HEK293 (cell line): ENCODE measurements at regions not wholly inside any gene's neighbourhood (a gene's known extent, or its start where the extent isn't known, plus 50 kb on each side); places are given as distances from the start of the nearest gene placed in this dataset.

Source experiments
- CTCF ChIA-PET: fragments of 350-600 bp; formaldehyde crosslinking; extraction: SDS; loops from one replicate; lab custom pipeline; 2021; ENCODE audit warnings: antibody characterized with exemption; lab: Yijun Ruan, JAX
- POLR2A ChIA-PET: fragments of 300-600 bp; formaldehyde crosslinking; extraction: SDS; loops from one replicate; lab custom pipeline; 2020; ENCODE audit warnings: antibody characterized with exemption, inconsistent platforms; lab: Yijun Ruan, JAX
- H3K27ac ChIP-seq: fragments of 200-500 bp; sonication (Bioruptor generic); 2 replicates; pipeline ENCODE4 v1.5.1; 2014; ENCODE audit warnings: low read depth, low read length, control low read depth, inconsistent platforms; ENCODE audit errors: extremely low read depth
- H3K36me3 ChIP-seq, 2 experiments: fragments of 200-500 bp in 1 of 2; sonication (Bioruptor generic) in 1 of 2; 1 replicate in 1 of 2; 2 replicates in 1 of 2; pipeline ENCODE4 v1.5.1; 2014 to 2017; ENCODE audit warnings: inconsistent platforms in 2 of 2, low read length in 2 of 2; ENCODE audit not compliant: control insufficient read depth in 2 of 2, insufficient read depth in 1 of 2
- H3K4me1 ChIP-seq: fragments of 200-500 bp; sonication (Bioruptor generic); 2 replicates; pipeline ENCODE4 v1.5.1; 2014; ENCODE audit warnings: mild to moderate bottlenecking, low read length, inconsistent platforms; ENCODE audit not compliant: control insufficient read depth, insufficient read depth
- H3K4me3 ChIP-seq: 2 replicates; pipeline ENCODE4 v1.5.1; 2011; ENCODE audit warnings: low read depth, mild to moderate bottlenecking, control low read depth, low read length, moderate library complexity
- H3K9me3 ChIP-seq: fragments of 200-500 bp; sonication (Bioruptor generic); 2 replicates; pipeline ENCODE4 v1.5.1; 2014; ENCODE audit warnings: low read depth, low read length, inconsistent platforms; ENCODE audit not compliant: control insufficient read depth, insufficient read depth
- BCL6B ChIP-seq: fragments of 450-650 bp; formaldehyde crosslinking; IDR thresholded peaks from 2 replicates; pipeline ENCODE4 v1.5.1; 2017; ENCODE audit warnings: missing biosample characterization, missing genetic modification characterization
- FEZF1 ChIP-seq: fragments of 450-650 bp; formaldehyde crosslinking; IDR thresholded peaks from 2 replicates; pipeline ENCODE4 v1.5.1; 2016; ENCODE audit warnings: missing biosample characterization, missing genetic modification characterization
- PRDM1 ChIP-seq: fragments of 450-650 bp; formaldehyde crosslinking; IDR thresholded peaks from 2 replicates; pipeline ENCODE4; 2016; ENCODE audit warnings: missing biosample characterization, missing genetic modification characterization
- SALL2 ChIP-seq: fragments of 450-650 bp; formaldehyde crosslinking; IDR thresholded peaks from 2 replicates; pipeline ENCODE4 v1.5.0; 2017; ENCODE audit warnings: missing biosample characterization, mild to moderate bottlenecking, missing genetic modification characterization, borderline replicate concordance
- SCRT2 ChIP-seq: fragments of 450-650 bp; formaldehyde crosslinking; IDR thresholded peaks from 2 replicates; pipeline ENCODE4 v1.5.1; 2016; ENCODE audit warnings: missing biosample characterization, missing genetic modification characterization
- SP3 ChIP-seq: fragments of 450-650 bp; formaldehyde crosslinking; IDR thresholded peaks from 2 replicates; pipeline ENCODE4 v1.5.1; 2016; ENCODE audit warnings: missing biosample characterization, missing genetic modification characterization
- SP7 ChIP-seq: fragments of 450-650 bp; formaldehyde crosslinking; IDR thresholded peaks from 2 replicates; pipeline ENCODE4 v1.5.1; 2016; ENCODE audit warnings: missing biosample characterization, missing genetic modification characterization
- ZNF133 ChIP-seq: fragments of 450-650 bp; formaldehyde crosslinking; IDR thresholded peaks from 2 replicates; pipeline ENCODE4 v1.5.1; 2016; ENCODE audit warnings: missing biosample characterization, missing genetic modification characterization
- ZNF221 ChIP-seq: fragments of 450-650 bp; formaldehyde crosslinking; IDR thresholded peaks from 2 replicates; pipeline ENCODE4 v1.5.1; 2017; ENCODE audit warnings: missing biosample characterization, missing genetic modification characterization, borderline replicate concordance
- ZNF398 ChIP-seq: fragments of 450-650 bp; formaldehyde crosslinking; IDR thresholded peaks from 2 replicates; pipeline ENCODE4 v1.5.1; 2017; ENCODE audit warnings: missing biosample characterization, missing genetic modification characterization
- ZNF513 ChIP-seq: fragments of 450-650 bp; IDR thresholded peaks from 2 replicates; pipeline ENCODE4 v1.5.1; 2018; ENCODE audit warnings: missing biosample characterization, missing genetic modification characterization
- ZNF548 ChIP-seq: fragments of 450-650 bp; formaldehyde crosslinking; IDR thresholded peaks from 2 replicates; pipeline ENCODE4 v1.5.1; 2016; ENCODE audit warnings: missing biosample characterization, missing genetic modification characterization
- ZNF558 ChIP-seq: fragments of 450-650 bp; formaldehyde crosslinking; IDR thresholded peaks from 2 replicates; pipeline ENCODE4 v1.5.1; 2016; ENCODE audit warnings: missing biosample characterization, missing genetic modification characterization
- ZNF621 ChIP-seq: fragments of 450-650 bp; formaldehyde crosslinking; IDR thresholded peaks from 2 replicates; pipeline ENCODE4 v1.5.1; 2017; ENCODE audit warnings: missing biosample characterization, missing genetic modification characterization
- ZNF624 ChIP-seq: fragments of 450-650 bp; formaldehyde crosslinking; IDR thresholded peaks from 2 replicates; pipeline ENCODE4 v1.5.1; 2017; ENCODE audit warnings: missing biosample characterization, missing genetic modification characterization
- ZNF768 ChIP-seq: fragments of 450-650 bp; formaldehyde crosslinking; IDR thresholded peaks from 2 replicates; pipeline ENCODE4 v1.5.1; 2018; ENCODE audit warnings: missing biosample characterization, mild to moderate bottlenecking, missing genetic modification characterization
- ZNF830 ChIP-seq: fragments of 450-650 bp; IDR thresholded peaks from 2 replicates; pipeline ENCODE4 v1.5.0; 2018; ENCODE audit warnings: missing biosample characterization, missing genetic modification characterization, low read depth, mild to moderate bottlenecking, moderate library complexity
- ZNF843 ChIP-seq: fragments of 450-650 bp; formaldehyde crosslinking; IDR thresholded peaks from 2 replicates; pipeline ENCODE4 v1.5.1; 2016; ENCODE audit warnings: missing biosample characterization, missing genetic modification characterization
- ZSCAN23 ChIP-seq: fragments of 450-650 bp; formaldehyde crosslinking; IDR thresholded peaks from 2 replicates; pipeline ENCODE4 v1.5.1; 2016; ENCODE audit warnings: missing biosample characterization, missing genetic modification characterization
- TF ChIP-seq, protein P1 (sequence below): fragments of 450-650 bp; formaldehyde crosslinking; IDR thresholded peaks from 2 replicates; pipeline ENCODE4 v1.5.1; 2017; ENCODE audit warnings: missing biosample characterization, missing genetic modification characterization

DNA sequence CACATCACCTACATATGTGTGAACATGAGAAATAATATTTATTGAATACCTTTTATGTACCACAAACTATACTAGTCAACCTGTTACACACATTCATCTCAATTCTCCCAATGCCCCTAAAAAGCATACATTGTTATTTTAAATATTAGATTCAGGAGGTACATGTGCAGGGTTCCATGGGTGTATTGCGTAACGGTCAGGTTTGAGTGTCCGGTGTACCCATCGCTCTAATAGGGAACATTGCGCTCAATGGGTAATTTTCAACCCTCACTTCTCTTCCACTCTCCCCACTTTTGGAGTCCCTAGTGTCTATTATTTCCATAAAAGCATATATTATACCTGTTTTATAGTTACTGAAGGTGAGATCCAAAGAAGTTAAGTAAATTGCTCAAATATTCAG, 82.0 kb downstream of the IFI44 start:
- Histone ChIP-seq H3K4me3 (no peak overlapping the region), H3K27ac (no peak overlapping the region), H3K36me3 (no peaks in the 10 kb centered on the region), H3K4me1 (no peaks in the 10 kb centered on the region), H3K9me3 (no peaks in the 10 kb centered on the region)
- TF ChIP-seq BCL6B (tag by site-specific recombination) = no peak
- TF ChIP-seq SCRT2 (tag by site-specific recombination) = no peak
- TF ChIP-seq ZNF558 (tag by site-specific recombination) = no peak
- no peak for TF ChIP-seq SALL2 (tag by site-specific recombination)
- TF ChIP-seq, protein P1, sequence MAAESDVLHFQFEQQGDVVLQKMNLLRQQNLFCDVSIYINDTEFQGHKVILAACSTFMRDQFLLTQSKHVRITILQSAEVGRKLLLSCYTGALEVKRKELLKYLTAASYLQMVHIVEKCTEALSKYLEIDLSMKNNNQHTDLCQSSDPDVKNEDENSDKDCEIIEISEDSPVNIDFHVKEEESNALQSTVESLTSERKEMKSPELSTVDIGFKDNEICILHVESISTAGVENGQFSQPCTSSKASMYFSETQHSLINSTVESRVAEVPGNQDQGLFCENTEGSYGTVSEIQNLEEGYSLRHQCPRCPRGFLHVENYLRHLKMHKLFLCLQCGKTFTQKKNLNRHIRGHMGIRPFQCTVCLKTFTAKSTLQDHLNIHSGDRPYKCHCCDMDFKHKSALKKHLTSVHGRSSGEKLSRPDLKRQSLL (tag by site-specific recombination) = no peak
- no peak for TF ChIP-seq ZNF221 (tag by site-specific recombination)
- TF ChIP-seq PRDM1 (tag by site-specific recombination) = no peak
- no peak for TF ChIP-seq ZNF133 (tag by site-specific recombination)
- no peak for TF ChIP-seq ZSCAN23 (tag by site-specific recombination)
- TF ChIP-seq ZNF513 (tag by site-specific recombination) = no peak
- TF ChIP-seq ZNF830 = no peak
- TF ChIP-seq ZNF843 (tag by site-specific recombination) = no peak
- no peak for TF ChIP-seq ZNF398 (tag by site-specific recombination)
- TF ChIP-seq ZNF768 (tag by site-specific recombination) = no peak
- no peak for TF ChIP-seq ZNF624 (tag by site-specific recombination)
- no peak for TF ChIP-seq ZNF548 (tag by site-specific recombination)
- no peak for TF ChIP-seq ZNF621 (tag by site-specific recombination)
- no peak for TF ChIP-seq FEZF1 (tag by site-specific recombination)
- ChIA-PET POLR2A (no interaction called here), CTCF (no interaction called here)

DNA sequence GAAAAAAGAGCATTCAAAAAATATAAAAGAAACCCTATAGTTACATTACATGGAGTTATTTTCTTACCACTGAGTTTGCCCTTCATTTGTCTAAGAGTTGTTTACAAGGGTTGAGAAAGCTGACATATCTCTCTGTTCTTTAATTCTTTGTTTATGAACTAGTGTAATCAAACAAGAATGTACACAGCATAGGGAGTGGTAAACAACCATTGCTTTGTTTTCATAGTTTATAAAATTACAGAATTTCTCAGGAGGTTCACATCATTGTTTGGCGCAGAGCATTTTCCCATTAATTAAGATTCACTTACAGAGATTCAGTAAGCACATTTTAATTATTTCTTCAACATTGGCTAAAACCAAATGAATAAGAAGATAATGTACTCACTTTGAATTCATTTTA, 87.6 kb downstream of the IFI44 start:
- H3K9me3 ChIP-seq = no peaks in the 10 kb centered on the region
- H3K36me3 ChIP-seq = no peaks in the 10 kb centered on the region
- H3K27ac ChIP-seq = no peak overlapping the region
- TF ChIP-seq SP3 (tag by site-specific recombination) = no peak
- TF ChIP-seq SP7 (tag by site-specific recombination) = no peak
- H3K4me3 ChIP-seq = no peak overlapping the region
- ChIA-PET CTCF (no interaction called here), POLR2A (no interaction called here)
- no peaks in the 10 kb centered on the region for H3K4me1 ChIP-seq
